Duodenal mucosa (tissue), 2 donors: ENCODE measurements at regions not wholly inside any gene's neighbourhood (a gene's known extent, or its start where the extent isn't known, plus 50 kb on each side); places are given as distances from the start of the nearest gene placed in this dataset.

Experiments used
- H3K27ac ChIP-seq: one replicate; pipeline ENCODE4 v1.7.0; 2013; ENCODE audit warnings: low read depth, low read length
- H3K27me3 ChIP-seq, 2 donors: one replicate each; pipeline ENCODE4 v1.7.0; 2013; ENCODE audit warnings: low read length in 2 of 2, control low read depth in 1 of 2; ENCODE audit not compliant: insufficient read depth in 2 of 2, control insufficient read depth in 1 of 2
- H3K36me3 ChIP-seq, 2 donors: one replicate each; pipeline ENCODE4 v1.7.0; 2013; ENCODE audit warnings: low read length in 2 of 2, control low read depth in 1 of 2; ENCODE audit not compliant: insufficient read depth in 2 of 2, control insufficient read depth in 1 of 2
- H3K4me1 ChIP-seq, 2 donors: one replicate each; pipeline ENCODE4 v1.7.0; 2013; ENCODE audit warnings: low read length in 2 of 2, control low read depth in 1 of 2; ENCODE audit not compliant: insufficient read depth in 2 of 2, control insufficient read depth in 1 of 2
- H3K4me3 ChIP-seq, 2 donors: one replicate each; pipeline ENCODE4 v1.7.0; 2013; ENCODE audit warnings: low read length in 2 of 2, low read depth in 1 of 2
- H3K9ac ChIP-seq, 2 donors: one replicate each; pipeline ENCODE4 v1.7.0; 2013; ENCODE audit warnings: low read length in 2 of 2, low read depth in 1 of 2
- H3K9me3 ChIP-seq, 2 donors: one replicate each; pipeline ENCODE4 v1.7.0; 2013; ENCODE audit warnings: low read length in 2 of 2, control low read depth in 1 of 2; ENCODE audit not compliant: control insufficient read depth in 1 of 2

DNA sequence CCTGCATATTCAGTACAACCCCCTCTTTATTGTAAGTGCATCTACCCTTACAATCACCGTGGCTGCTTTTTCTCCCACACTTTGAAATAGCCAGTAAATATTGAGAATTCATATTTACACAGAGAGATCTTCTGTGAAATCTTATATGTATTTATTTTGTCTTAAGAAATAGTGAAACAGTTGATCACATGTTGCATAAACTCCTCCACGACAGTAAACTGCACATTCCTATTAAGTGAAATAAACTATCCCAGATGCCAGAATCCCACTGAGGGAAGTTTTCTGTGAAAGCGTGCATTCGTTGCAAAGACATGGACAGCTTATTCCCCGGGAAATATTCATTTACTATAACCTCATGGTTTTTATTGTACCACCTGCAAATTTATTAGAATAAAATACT, 796.0 kb downstream of the ROBO2 start:
- no peaks in the 10 kb centered on the region for H3K36me3 ChIP-seq
- H3K27ac ChIP-seq, result no peak overlapping the region

DNA sequence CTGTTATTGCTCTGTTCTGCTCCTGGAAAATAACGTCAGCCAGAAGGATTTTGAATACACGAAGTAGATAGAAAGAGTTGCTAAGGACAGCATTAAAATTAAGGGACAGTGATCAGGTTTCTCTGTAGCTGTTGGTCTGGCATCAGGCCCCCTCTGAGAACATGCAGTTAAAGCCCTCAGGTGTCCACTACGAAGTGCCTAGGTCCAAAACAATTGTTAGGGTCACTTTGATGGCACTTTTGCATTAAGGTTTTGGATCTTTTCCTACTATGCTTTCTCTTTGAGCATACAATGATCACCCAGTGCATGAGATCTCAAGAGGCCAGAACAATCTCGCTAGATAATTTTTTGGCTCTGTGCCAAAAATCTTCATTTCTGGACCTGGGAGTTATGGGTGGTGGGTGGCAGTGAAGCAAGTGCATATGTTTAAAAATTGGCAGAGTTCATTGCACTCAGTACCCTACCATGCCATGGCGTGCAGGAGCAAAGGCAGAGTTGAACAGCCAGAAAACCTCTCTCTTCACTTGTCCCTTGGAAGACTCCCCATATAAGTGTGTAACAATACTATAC, 797.6 kb downstream of the ROBO2 start:
- H3K4me1 ChIP-seq, result no peaks in the 10 kb centered on the region
- H3K9me3 ChIP-seq, result peaks cover 0 to 3% of the 10 kb centered on the region in 2 donors
- H3K27me3 ChIP-seq, result no peaks in the 10 kb centered on the region
- H3K36me3 ChIP-seq, result no peaks in the 10 kb centered on the region
- no peak overlapping the region for H3K27ac ChIP-seq
- H3K9ac ChIP-seq, result no peak overlapping the region
- H3K4me3 ChIP-seq, result no peak overlapping the region

More for the DNA sequence above, 796.0 kb downstream of the ROBO2 start:
- Histone ChIP-seq H3K27me3 (no peaks in the 10 kb centered on the region), H3K4me1 (no peaks in the 10 kb centered on the region), H3K4me3 (no peak overlapping the region), H3K9ac (no peak overlapping the region), H3K9me3 (peaks cover 0 to 3% of the 10 kb centered on the region in 2 donors)

DNA sequence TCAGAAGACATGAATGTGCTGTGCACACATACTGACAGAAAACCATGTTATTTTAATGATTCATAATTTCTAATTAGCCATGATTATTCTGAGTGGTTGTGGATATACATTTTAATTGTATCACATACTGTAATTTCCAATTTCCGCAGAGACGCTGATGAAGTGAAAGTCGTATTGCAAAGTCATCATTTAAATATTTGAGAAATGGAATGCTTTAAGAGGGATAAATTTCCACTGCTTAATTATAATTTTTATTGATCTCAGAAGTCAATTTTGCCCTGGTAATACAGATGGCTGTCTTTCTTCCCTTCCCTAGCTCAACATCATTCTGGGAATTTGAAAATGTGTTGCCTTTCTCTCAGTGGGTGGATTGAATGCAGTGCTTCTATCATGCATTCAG, 819.3 kb downstream of the ROBO2 start:
- no peaks in the 10 kb centered on the region for H3K4me1 ChIP-seq
- no peak overlapping the region for H3K4me3 ChIP-seq
- no peaks in the 10 kb centered on the region for H3K27me3 ChIP-seq
- H3K9me3 ChIP-seq, result no peaks in the 10 kb centered on the region
- H3K36me3 ChIP-seq, result no peaks in the 10 kb centered on the region
- no peak overlapping the region for H3K27ac ChIP-seq
- H3K9ac ChIP-seq, result no peak overlapping the region

DNA sequence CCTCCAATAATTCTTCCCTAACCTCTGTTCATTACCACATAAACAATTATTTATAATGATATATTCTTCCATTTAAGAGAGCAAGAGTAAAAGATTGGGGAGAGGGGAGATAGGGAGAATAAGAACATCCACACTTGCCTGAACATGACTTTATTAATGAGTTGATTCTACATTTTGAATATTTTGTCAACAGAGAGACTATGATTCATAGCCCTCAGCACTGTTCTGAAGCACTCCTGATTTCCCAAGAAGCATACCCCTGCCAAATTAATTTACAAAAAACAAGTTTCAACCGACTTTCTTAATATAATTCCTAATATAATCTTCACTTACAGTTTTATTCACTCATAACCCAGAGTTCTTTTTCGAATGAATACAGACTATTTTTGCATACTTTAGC, 828.8 kb downstream of the ROBO2 start:
- Histone ChIP-seq H3K36me3 (no peaks in the 10 kb centered on the region), H3K4me1 (no peaks in the 10 kb centered on the region), H3K4me3 (no peak overlapping the region), H3K9me3 (no peaks in the 10 kb centered on the region), H3K27me3 (no peaks in the 10 kb centered on the region), H3K27ac (no peak overlapping the region), H3K9ac (no peak overlapping the region)

DNA sequence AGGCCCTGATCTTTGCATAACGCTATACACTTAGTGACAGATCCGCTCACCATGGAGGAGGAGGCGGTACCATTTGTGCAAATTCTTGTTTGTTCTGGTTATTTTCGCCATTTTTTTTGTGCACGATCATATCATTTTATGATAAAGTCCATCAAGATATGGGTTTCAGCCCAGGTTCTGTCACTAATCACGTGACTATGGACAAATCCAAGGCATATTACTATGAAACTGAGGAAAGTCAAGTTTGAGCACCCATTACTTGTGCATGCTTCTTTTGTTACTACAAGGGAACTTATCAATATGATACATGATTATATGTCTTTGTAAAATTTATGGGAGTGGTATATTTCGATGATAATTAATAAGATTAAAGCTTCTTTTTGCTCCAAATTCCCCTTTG, 829.5 kb downstream of the ROBO2 start:
- Histone ChIP-seq H3K27me3 (no peaks in the 10 kb centered on the region), H3K4me1 (no peaks in the 10 kb centered on the region), H3K4me3 (no peak overlapping the region), H3K9ac (no peak overlapping the region), H3K36me3 (no peaks in the 10 kb centered on the region), H3K27ac (no peak overlapping the region), H3K9me3 (no peaks in the 10 kb centered on the region)

DNA sequence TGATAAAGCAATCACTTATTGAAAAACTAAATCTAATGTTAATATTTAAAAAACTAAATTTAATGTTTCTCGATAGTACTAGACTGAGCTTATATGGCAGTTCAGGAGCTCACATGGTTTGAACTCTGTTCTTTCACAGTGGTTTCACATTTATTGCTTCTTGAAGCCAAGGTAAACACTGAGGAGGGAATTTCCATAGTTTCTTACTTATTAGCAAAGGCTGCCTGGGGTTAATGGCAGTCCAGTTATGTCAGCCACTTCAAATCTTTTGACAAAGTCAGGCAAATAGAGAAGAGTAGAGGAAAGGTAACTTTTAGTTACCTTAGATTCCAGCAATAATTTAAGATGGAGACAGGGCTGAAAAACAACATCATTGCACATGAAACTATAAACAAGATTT, 831.5 kb downstream of the ROBO2 start:
- H3K9ac ChIP-seq, result no peak overlapping the region
- H3K9me3 ChIP-seq, result no peaks in the 10 kb centered on the region
- no peaks in the 10 kb centered on the region for H3K4me1 ChIP-seq
- H3K27ac ChIP-seq, result no peak overlapping the region
- no peaks in the 10 kb centered on the region for H3K36me3 ChIP-seq
- no peak overlapping the region for H3K4me3 ChIP-seq
- H3K27me3 ChIP-seq, result no peaks in the 10 kb centered on the region

- H3K4me3 ChIP-seq, result no peak overlapping the region
- no peak overlapping the region for H3K9ac ChIP-seq
- H3K27me3 ChIP-seq, result no peaks in the 10 kb centered on the region
- H3K36me3 ChIP-seq, result no peaks in the 10 kb centered on the region
- no peaks in the 10 kb centered on the region for H3K9me3 ChIP-seq
- H3K4me1 ChIP-seq, result no peaks in the 10 kb centered on the region
- no peak overlapping the region for H3K27ac ChIP-seq
Measured at GRCh38 chr3:77873598-77873997, 833.7 kb downstream of the ROBO2 start.

DNA sequence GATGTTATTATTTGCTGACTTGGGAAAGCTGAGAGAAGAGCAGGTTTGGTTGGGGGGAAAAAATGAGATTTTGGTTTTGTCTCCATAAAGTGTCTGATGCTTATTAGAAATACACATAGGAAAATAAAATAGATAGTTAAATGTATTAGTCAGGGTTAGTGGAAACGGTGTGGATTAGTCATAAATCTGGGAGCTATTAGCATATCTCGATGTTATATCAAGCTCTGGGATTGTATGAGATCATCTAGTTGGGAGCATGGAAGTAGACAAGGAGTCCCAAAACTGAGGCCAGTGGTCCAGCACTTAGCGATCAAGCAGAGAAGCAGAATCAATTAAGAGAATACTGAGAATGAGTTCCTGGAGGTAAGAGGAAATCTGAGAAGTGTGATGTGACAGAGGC, 845.5 kb downstream of the ROBO2 start:
- no peak overlapping the region for H3K27ac ChIP-seq
- H3K9me3 ChIP-seq, result peaks cover 0 to 2% of the 10 kb centered on the region in 2 donors
- no peak overlapping the region for H3K9ac ChIP-seq
- no peaks in the 10 kb centered on the region for H3K36me3 ChIP-seq
- no peaks in the 10 kb centered on the region for H3K4me1 ChIP-seq
- no peak overlapping the region for H3K4me3 ChIP-seq
- no peaks in the 10 kb centered on the region for H3K27me3 ChIP-seq

DNA sequence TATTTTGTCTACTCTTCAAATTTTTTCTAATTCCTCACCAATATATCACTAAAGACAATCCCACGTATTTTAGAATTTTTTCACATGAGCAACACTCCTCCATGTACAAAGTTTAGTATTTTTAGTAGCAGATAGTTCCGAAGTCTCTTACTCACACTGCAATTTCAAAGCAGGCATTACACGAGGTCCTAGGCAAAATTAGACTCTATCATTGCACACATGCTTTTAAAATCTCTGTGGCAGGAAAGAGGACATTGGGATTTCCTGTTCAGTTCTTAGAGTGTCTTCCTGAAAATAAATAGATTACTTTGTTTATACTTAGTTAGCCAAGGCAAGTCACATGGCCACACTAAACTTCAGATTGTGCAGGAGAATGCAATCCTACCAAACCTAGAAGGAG, 847.7 kb downstream of the ROBO2 start:
- no peaks in the 10 kb centered on the region for H3K4me1 ChIP-seq
- H3K9me3 ChIP-seq, result peaks cover 0 to 2% of the 10 kb centered on the region in 2 donors
- H3K27me3 ChIP-seq, result no peaks in the 10 kb centered on the region
- no peak overlapping the region for H3K9ac ChIP-seq
- no peak overlapping the region for H3K4me3 ChIP-seq
- no peak overlapping the region for H3K27ac ChIP-seq
- H3K36me3 ChIP-seq, result no peaks in the 10 kb centered on the region

DNA sequence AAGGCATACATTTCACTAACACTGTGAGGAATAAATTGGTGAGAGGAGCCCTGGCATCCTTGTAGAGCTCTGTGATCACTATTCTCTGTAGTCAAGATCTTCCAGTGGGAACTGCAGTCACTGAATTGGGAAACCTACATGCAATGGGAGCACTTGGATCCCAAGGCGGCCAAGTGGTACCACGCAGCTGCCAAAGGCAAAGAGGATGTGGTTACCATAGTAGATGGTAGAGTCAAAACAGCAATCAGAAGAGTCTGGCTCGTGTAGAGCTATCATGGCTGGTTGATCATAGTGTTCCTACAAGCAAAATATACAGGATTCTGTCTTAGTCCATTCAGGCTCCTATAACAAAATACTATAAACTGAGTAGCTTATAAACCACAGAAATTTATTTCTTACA, 849.7 kb downstream of the ROBO2 start:
- no peak overlapping the region for H3K4me3 ChIP-seq
- no peaks in the 10 kb centered on the region for H3K27me3 ChIP-seq
- H3K9me3 ChIP-seq, result peaks cover 0 to 2% of the 10 kb centered on the region in 2 donors

DNA sequence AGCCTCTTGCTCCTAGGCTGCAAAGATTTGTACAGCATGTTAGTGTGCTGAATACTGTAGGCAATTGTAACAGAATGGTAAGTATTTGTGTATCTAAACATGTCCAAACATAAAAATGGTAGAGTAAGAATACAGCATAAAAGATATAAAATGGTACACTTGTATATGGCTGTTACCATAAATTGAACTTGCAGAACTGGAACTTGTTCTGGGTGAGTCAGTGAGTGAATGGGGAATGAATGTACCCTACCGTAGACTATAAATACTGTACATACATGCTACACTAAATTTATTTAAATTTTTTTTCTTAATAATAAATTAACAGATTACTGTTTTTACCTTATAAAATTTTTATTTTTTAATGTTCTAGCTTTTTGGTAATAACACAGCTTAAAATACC, 858.7 kb downstream of the ROBO2 start:
- Histone ChIP-seq H3K36me3 (no peaks in the 10 kb centered on the region), H3K4me1 (no peaks in the 10 kb centered on the region)

More for the DNA sequence above, 849.7 kb downstream of the ROBO2 start:
- Histone ChIP-seq H3K4me1 (no peaks in the 10 kb centered on the region), H3K9ac (no peak overlapping the region), H3K27ac (no peak overlapping the region), H3K36me3 (no peaks in the 10 kb centered on the region)

More for the DNA sequence above, 858.7 kb downstream of the ROBO2 start:
- no peaks in the 10 kb centered on the region for H3K9me3 ChIP-seq
- no peak overlapping the region for H3K9ac ChIP-seq
- H3K27ac ChIP-seq, result no peak overlapping the region
- H3K4me3 ChIP-seq, result no peak overlapping the region
- no peaks in the 10 kb centered on the region for H3K27me3 ChIP-seq
